ENCODE measurements at regions not wholly inside any gene's neighbourhood (a gene's known extent, or its start where the extent isn't known, plus 50 kb on each side); places are given as distances from the start of the nearest gene placed in this dataset.

GRCh38 chr21:35404247-35404646 lies 355.1 kb upstream of the RUNX1 start:
- TF ChIP-seq CTCF (IDR thresholded peaks at IDR 0.05) (no peak), POLR2A (IDR thresholded peaks at IDR 0.05) (no peak)
